HG03103 (cell line): ENCODE measurements at regions not wholly inside any gene's neighbourhood (a gene's known extent, or its start where the extent isn't known, plus 50 kb on each side); places are given as distances from the start of the nearest gene placed in this dataset.

Source experiments
- ATAC-seq: cut with Tn5 transposase; IDR thresholded peaks from one replicate; pipeline ENCODE4 v1.9.1; 2021; ENCODE audit warnings: low read depth; ENCODE audit not compliant: unreplicated experiment

GRCh38 chr17:73969956-73970355 is 233.5 kb upstream of the RPL38 start:
- ATAC-seq, result no peak

- no peak for ATAC-seq
These were observed 232.4 kb upstream of the RPL38 start for GRCh38 chr17:73971127-73971526.

GRCh38 chr17:73972056-73972455 is 231.4 kb upstream of the RPL38 start:
- ATAC-seq, result no peak

- ATAC-seq, result no peak
These were observed 230.6 kb upstream of the RPL38 start for GRCh38 chr17:73972901-73973300.

GRCh38 chr17:73973586-73974409 is 229.7 kb upstream of the RPL38 start:
- no peak for ATAC-seq

- ATAC-seq, result no peak
These were observed 228.9 kb upstream of the RPL38 start for GRCh38 chr17:73974536-73974935.

- ATAC-seq, result no peak
These were observed 227.3 kb upstream of the RPL38 start for GRCh38 chr17:73976147-73976546.

- ATAC-seq, result no peak
These were observed 226.6 kb upstream of the RPL38 start for GRCh38 chr17:73976676-73977521.

GRCh38 chr17:73980517-73980916 is 223.0 kb upstream of the RPL38 start:
- no peak for ATAC-seq

GRCh38 chr17:73982871-73983270 is 220.6 kb upstream of the RPL38 start:
- ATAC-seq, result no peak

- no peak for ATAC-seq
These were observed 219.7 kb upstream of the RPL38 start for GRCh38 chr17:73983621-73984400.

- no peak for ATAC-seq
These were observed 218.5 kb upstream of the RPL38 start for GRCh38 chr17:73984941-73985340.

- ATAC-seq, result no peak
These were observed 217.9 kb upstream of the RPL38 start for GRCh38 chr17:73985466-73986015.

- no peak for ATAC-seq
These were observed 216.8 kb upstream of the RPL38 start for GRCh38 chr17:73986641-73987177.

- ATAC-seq, result no peak
These were observed 216.1 kb upstream of the RPL38 start for GRCh38 chr17:73987395-73987794.

- ATAC-seq, result no peak
These were observed 215.5 kb upstream of the RPL38 start for GRCh38 chr17:73987845-73988509.

- no peak for ATAC-seq
These were observed 213.8 kb upstream of the RPL38 start for GRCh38 chr17:73989671-73990070.

- ATAC-seq, result no peak
These were observed 213.2 kb upstream of the RPL38 start for GRCh38 chr17:73990290-73990689.

GRCh38 chr17:73991260-73991659 is 212.2 kb upstream of the RPL38 start:
- no peak for ATAC-seq

- no peak for ATAC-seq
These were observed 208.5 kb upstream of the RPL38 start for GRCh38 chr17:73994946-73995345.
